HEK293 (cell line): ENCODE measurements at regions not wholly inside any gene's neighbourhood (a gene's known extent, or its start where the extent isn't known, plus 50 kb on each side); places are given as distances from the start of the nearest gene placed in this dataset.

ENCODE experiments used
- CTCF ChIA-PET: fragments of 350-600 bp; formaldehyde crosslinking; extraction: SDS; loops from one replicate; lab custom pipeline; 2021; ENCODE audit warnings: antibody characterized with exemption; lab: Yijun Ruan, JAX
- POLR2A ChIA-PET: fragments of 300-600 bp; formaldehyde crosslinking; extraction: SDS; loops from one replicate; lab custom pipeline; 2020; ENCODE audit warnings: antibody characterized with exemption, inconsistent platforms; lab: Yijun Ruan, JAX
- H3K27ac ChIP-seq: fragments of 200-500 bp; sonication (Bioruptor generic); 2 replicates; pipeline ENCODE4 v1.5.1; 2014; ENCODE audit warnings: low read depth, low read length, control low read depth, inconsistent platforms; ENCODE audit errors: extremely low read depth
- H3K36me3 ChIP-seq, 2 experiments: fragments of 200-500 bp in 1 of 2; sonication (Bioruptor generic) in 1 of 2; 1 replicate in 1 of 2; 2 replicates in 1 of 2; pipeline ENCODE4 v1.5.1; 2014 to 2017; ENCODE audit warnings: inconsistent platforms in 2 of 2, low read length in 2 of 2; ENCODE audit not compliant: control insufficient read depth in 2 of 2, insufficient read depth in 1 of 2
- H3K4me1 ChIP-seq: fragments of 200-500 bp; sonication (Bioruptor generic); 2 replicates; pipeline ENCODE4 v1.5.1; 2014; ENCODE audit warnings: mild to moderate bottlenecking, low read length, inconsistent platforms; ENCODE audit not compliant: control insufficient read depth, insufficient read depth
- H3K4me3 ChIP-seq: 2 replicates; pipeline ENCODE4 v1.5.1; 2011; ENCODE audit warnings: low read depth, mild to moderate bottlenecking, control low read depth, low read length, moderate library complexity
- H3K9me3 ChIP-seq: fragments of 200-500 bp; sonication (Bioruptor generic); 2 replicates; pipeline ENCODE4 v1.5.1; 2014; ENCODE audit warnings: low read depth, low read length, inconsistent platforms; ENCODE audit not compliant: control insufficient read depth, insufficient read depth
- PBX3 ChIP-seq: sonication (generic); formaldehyde crosslinking; IDR thresholded peaks from 2 replicates; pipeline ENCODE4 v1.8.1; 2022; ENCODE audit warnings: mild to moderate bottlenecking, moderate library complexity, missing genetic modification reagents
- PRDM6 ChIP-seq: fragments of 450-650 bp; formaldehyde crosslinking; IDR thresholded peaks from 2 replicates; pipeline ENCODE4 v1.5.1; 2017; ENCODE audit warnings: missing biosample characterization, missing genetic modification characterization
- REST ChIP-seq: fragments of 450-650 bp; formaldehyde crosslinking; IDR thresholded peaks from 2 replicates; pipeline ENCODE4 v1.5.1; 2016; ENCODE audit warnings: missing biosample characterization, missing genetic modification characterization
- SCRT2 ChIP-seq: fragments of 450-650 bp; formaldehyde crosslinking; IDR thresholded peaks from 2 replicates; pipeline ENCODE4 v1.5.1; 2016; ENCODE audit warnings: missing biosample characterization, missing genetic modification characterization
- ZEB2 ChIP-seq: fragments of 450-650 bp; formaldehyde crosslinking; IDR thresholded peaks from 2 replicates; pipeline ENCODE4 v1.5.1; 2016; ENCODE audit warnings: missing biosample characterization, missing genetic modification characterization
- ZFP3 ChIP-seq: fragments of 450-650 bp; formaldehyde crosslinking; IDR thresholded peaks from 2 replicates; pipeline ENCODE4 v1.5.1; 2016; ENCODE audit warnings: low read depth, missing biosample characterization, missing genetic modification characterization
- ZNF211 ChIP-seq: fragments of 450-650 bp; formaldehyde crosslinking; IDR thresholded peaks from 2 replicates; pipeline ENCODE4 v1.5.1; 2016; ENCODE audit warnings: low read depth, missing biosample characterization, missing genetic modification characterization
- ZNF23 ChIP-seq: fragments of 450-650 bp; formaldehyde crosslinking; IDR thresholded peaks from 2 replicates; pipeline ENCODE4 v1.5.1; 2016; ENCODE audit warnings: missing biosample characterization, missing genetic modification characterization, borderline replicate concordance
- ZNF280C ChIP-seq: fragments of 450-650 bp; formaldehyde crosslinking; IDR thresholded peaks from 2 replicates; pipeline ENCODE4 v1.5.1; 2016; ENCODE audit warnings: missing biosample characterization, missing genetic modification characterization
- ZNF341 ChIP-seq: fragments of 450-650 bp; formaldehyde crosslinking; IDR thresholded peaks from 2 replicates; pipeline ENCODE4; 2016; ENCODE audit warnings: low read depth, missing biosample characterization, missing genetic modification characterization
- ZNF48 ChIP-seq: fragments of 450-650 bp; formaldehyde crosslinking; IDR thresholded peaks from 2 replicates; pipeline ENCODE4 v1.5.1; 2016; ENCODE audit warnings: missing biosample characterization, missing genetic modification characterization
- ZNF600 ChIP-seq: fragments of 450-650 bp; formaldehyde crosslinking; IDR thresholded peaks from 2 replicates; pipeline ENCODE4 v1.5.1; 2016; ENCODE audit warnings: missing biosample characterization, missing genetic modification characterization
- ZNF610 ChIP-seq: fragments of 450-650 bp; formaldehyde crosslinking; IDR thresholded peaks from 2 replicates; pipeline ENCODE4 v1.5.1; 2016; ENCODE audit warnings: missing biosample characterization, missing genetic modification characterization, borderline replicate concordance
- ZNF677 ChIP-seq: fragments of 450-650 bp; IDR thresholded peaks from 2 replicates; pipeline ENCODE4 v1.5.0; 2018; ENCODE audit warnings: missing biosample characterization, mild to moderate bottlenecking, missing genetic modification characterization, moderate library complexity
- ZSCAN16 ChIP-seq: fragments of 450-650 bp; formaldehyde crosslinking; IDR thresholded peaks from 2 replicates; pipeline ENCODE4 v1.5.1; 2016; ENCODE audit warnings: missing biosample characterization, missing genetic modification characterization
- TF ChIP-seq, protein P1 (sequence below): fragments of 450-650 bp; formaldehyde crosslinking; IDR thresholded peaks from 2 replicates; pipeline ENCODE4 v1.5.1; 2016; ENCODE audit warnings: missing biosample characterization, missing genetic modification characterization
- TF ChIP-seq, protein P2 (sequence below): fragments of 450-650 bp; formaldehyde crosslinking; optimal IDR thresholded peaks from 2 replicates; pipeline ENCODE3; 2016; ENCODE audit warnings: missing biosample characterization, mild to moderate bottlenecking, missing genetic modification characterization

- POLR2A ChIA-PET: no interaction called here
- no peaks in the 10 kb centered on the region for H3K4me1 ChIP-seq
- no peaks in the 10 kb centered on the region for H3K36me3 ChIP-seq
- no peak for TF ChIP-seq PBX3
- TF ChIP-seq ZNF280C: no peak
- no peak for TF ChIP-seq ZSCAN16
- TF ChIP-seq ZNF341: no peak
- no peak for TF ChIP-seq ZNF677
- TF ChIP-seq PRDM6: no peak
- TF ChIP-seq, protein P1, sequence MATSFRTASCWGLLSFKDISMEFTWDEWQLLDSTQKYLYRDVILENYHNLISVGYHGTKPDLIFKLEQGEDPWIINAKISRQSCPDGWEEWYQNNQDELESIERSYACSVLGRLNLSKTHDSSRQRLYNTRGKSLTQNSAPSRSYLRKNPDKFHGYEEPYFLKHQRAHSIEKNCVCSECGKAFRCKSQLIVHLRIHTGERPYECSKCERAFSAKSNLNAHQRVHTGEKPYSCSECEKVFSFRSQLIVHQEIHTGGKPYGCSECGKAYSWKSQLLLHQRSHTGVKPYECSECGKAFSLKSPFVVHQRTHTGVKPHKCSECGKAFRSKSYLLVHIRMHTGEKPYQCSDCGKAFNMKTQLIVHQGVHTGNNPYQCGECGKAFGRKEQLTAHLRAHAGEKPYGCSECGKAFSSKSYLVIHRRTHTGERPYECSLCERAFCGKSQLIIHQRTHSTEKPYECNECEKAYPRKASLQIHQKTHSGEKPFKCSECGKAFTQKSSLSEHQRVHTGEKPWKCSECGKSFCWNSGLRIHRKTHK (tag by site-specific recombination): no peak
- no peak for TF ChIP-seq REST (tag by site-specific recombination)
- no peak for TF ChIP-seq ZNF610
- no peak for TF ChIP-seq SCRT2 (tag by site-specific recombination)
- TF ChIP-seq ZEB2 (tag by site-specific recombination): no peak
- CTCF ChIA-PET: no interaction called here
- H3K27ac ChIP-seq: no peak overlapping the region
- H3K4me3 ChIP-seq: no peak overlapping the region
- H3K9me3 ChIP-seq: no peaks in the 10 kb centered on the region
Measured at GRCh38 chr3:67087788-67088187, 89.7 kb downstream of the KBTBD8 start.

DNA sequence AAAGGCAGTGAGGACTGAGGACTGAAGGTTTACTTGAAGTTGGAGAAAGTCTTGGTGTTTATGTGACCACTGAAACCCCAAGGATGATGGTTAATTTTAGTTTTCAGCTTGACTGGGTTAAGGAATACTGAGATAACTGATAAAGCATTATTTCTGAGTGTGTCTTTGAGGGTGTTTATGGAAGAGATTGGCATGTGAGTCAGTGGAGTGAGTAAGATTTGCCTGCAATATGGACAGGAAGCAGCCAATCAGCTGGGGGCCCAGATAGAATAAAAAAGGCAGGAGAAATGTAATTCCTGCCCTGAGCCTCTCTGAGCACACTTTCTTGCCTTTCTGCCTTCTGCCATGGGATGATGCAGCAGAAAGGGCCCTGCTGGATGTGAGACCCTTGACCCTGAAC is 92.4 kb downstream of the KBTBD8 start:
- Histone ChIP-seq H3K4me1 (no peaks in the 10 kb centered on the region), H3K9me3 (no peaks in the 10 kb centered on the region), H3K36me3 (no peaks in the 10 kb centered on the region), H3K4me3 (no peak overlapping the region), H3K27ac (no peak overlapping the region)
- TF ChIP-seq ZNF600 (tag by site-specific recombination) (no peak), ZNF211 (tag by site-specific recombination) (no peak), ZNF48 (tag by site-specific recombination) (no peak), ZNF23 (no peak), ZFP3 (tag by site-specific recombination) (no peak)
- TF ChIP-seq, protein P2, sequence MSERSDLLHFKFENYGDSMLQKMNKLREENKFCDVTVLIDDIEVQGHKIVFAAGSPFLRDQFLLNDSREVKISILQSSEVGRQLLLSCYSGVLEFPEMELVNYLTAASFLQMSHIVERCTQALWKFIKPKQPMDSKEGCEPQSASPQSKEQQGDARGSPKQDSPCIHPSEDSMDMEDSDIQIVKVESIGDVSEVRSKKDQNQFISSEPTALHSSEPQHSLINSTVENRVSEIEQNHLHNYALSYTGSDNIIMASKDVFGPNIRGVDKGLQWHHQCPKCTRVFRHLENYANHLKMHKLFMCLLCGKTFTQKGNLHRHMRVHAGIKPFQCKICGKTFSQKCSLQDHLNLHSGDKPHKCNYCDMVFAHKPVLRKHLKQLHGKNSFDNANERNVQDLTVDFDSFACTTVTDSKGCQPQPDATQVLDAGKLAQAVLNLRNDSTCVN (tag by site-specific recombination): no peak
- POLR2A ChIA-PET: no interaction called here
- CTCF ChIA-PET: no interaction called here
